HG03060 (cell line): ENCODE measurements at regions not wholly inside any gene's neighbourhood (a gene's known extent, or its start where the extent isn't known, plus 50 kb on each side); places are given as distances from the start of the nearest gene placed in this dataset.

Source experiments
- ATAC-seq: cut with Tn5 transposase; IDR thresholded peaks from one replicate; pipeline ENCODE4 v1.9.1; 2021; ENCODE audit warnings: low read depth, moderate number of reproducible peaks; ENCODE audit not compliant: unreplicated experiment

DNA sequence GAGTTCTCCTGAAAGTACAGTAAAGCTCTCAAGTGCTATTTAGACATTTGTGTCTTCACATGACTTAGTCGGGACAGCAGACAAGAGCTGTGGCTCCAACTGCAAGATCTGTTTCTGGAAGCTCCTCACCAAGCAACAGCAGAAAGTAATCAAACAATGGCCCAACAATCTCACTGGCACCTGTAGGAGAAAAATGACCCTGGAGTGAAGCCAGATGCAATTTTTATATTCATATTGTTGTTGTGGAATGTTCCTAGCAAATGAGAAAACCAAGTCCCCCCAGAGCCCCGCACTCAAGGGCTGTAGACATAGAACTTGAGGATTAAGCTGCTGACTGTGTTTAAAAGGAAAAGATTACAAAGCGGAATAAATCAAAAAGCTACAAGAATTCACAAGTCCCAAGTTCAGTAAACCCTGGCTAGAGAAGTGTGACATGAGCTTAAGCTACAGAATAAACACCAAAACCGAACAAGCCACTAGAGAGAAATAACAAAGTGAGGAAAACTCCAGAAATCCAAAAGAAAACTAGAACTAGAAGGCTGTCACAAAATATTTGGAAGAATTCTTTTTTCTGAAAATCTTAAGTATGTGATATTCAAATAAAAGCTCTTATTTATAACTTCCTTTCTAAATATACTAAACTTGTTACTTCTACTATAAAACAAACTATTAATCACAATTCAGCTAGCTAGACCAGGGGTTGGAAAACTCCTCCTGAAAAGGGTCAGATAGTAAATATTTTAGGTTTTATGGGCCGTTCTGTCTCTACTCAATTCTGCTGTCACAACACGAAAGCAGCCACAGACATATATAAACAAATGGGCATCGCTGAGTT lies 454.5 kb downstream of the SUCLA2 start:
- ATAC-seq, result no peak

DNA sequence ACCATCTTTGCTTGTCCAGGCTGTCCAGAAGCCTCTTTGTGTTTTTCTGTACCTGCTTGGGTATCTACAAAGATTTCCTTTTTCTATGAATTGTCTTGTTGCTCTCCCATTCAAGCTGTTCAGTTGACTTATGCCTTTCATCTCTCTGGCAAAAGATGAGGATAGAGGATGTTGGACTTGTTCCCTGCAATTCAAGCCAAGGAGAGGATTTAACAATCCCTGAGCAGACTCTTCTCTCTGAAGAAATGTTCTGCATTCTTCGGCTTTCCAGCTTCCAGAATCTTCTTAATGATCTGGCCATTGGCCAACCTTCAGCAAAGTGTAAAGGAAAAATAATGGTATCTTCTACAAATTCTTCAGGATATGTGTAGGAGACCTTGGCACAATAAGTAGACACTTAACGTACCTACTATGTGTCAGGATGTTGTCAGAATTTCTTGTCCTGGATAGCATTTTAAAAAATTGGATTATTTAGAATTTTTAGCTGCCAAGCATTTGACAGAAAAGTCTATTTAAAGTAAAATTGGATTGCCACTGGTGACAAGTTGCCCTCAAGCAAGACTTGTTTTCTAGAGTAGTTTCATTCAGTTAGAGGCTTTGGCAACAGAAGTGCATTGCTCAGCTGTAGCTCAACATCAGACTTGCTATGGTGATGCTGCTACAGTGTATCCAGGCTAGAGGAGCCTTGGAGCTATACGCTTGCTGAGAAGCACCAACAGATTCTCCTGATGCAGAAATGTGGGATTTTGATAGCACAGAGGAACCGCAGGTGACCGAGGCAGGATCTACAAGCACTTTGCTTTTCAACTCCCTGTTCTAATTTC lies 455.7 kb downstream of the SUCLA2 start:
- no peak for ATAC-seq

- no peak for ATAC-seq
Observed at GRCh38 chr13:47539317-47539716, 461.8 kb downstream of the SUCLA2 start.

DNA sequence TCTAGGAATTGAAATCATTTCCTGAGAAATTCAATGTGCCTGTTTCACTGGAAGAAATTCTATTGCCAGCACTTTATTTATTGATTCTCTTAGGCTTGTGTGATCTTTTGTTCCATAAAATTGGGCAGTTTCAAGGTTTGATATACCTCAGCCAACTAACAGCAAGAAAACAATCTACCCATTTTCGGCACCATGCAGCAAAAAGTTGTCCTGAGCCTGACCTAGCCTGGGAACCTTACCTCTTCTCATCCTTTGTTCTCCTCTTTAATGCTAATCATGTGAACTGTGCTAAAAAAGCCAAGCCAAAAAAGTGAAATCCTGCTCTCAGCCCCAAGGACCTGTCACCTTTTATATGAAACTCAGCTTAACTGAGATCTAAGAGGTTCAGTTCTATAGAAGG lies 477.3 kb downstream of the SUCLA2 start:
- ATAC-seq, result no peak

DNA sequence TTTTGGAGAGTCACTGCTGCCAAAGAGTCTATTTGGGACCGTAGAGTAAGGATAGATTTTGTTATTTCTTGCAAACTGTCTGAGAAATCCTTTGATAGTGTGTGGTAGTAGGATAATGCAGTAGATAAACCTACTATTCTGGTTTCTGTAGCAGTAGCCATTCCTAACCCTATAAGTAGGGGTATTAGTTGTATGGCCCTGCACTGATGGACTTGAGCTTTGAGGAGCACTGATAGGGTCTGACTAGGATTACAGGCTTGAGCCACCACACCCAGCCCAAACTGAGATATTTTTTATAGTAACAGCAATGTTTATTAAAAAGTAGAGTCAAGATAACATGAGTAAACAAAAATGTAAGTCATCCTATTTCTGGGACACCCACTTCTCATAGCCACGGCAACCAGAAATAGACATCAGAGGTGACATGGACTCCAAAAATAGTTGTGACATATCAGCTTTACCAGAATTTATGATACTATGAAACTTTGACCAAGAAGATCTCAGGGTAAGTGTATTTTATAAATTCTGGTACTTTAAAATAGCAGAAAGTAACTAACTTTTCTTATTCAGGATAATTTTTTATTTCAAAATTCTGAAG lies 479.1 kb downstream of the SUCLA2 start:
- no peak for ATAC-seq

DNA sequence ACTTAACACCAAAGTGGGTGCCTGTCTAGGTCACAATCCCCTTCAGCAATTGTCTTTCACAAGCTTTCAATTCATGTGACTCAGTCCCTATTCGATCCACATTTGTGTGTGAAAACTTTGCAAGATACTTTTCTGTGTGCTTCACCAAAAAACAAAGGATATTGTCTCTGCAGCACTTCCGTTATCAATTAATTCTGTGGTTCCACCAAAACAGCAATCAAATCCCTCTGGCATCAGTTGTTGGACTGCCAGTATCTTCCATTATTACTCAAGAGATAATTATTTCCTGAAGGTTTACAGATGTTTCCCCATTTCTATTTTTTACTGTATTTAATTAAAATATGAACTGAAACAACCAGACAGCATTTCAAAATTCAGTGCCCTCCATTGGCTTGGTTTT lies 481.4 kb downstream of the SUCLA2 start:
- no peak for ATAC-seq

DNA sequence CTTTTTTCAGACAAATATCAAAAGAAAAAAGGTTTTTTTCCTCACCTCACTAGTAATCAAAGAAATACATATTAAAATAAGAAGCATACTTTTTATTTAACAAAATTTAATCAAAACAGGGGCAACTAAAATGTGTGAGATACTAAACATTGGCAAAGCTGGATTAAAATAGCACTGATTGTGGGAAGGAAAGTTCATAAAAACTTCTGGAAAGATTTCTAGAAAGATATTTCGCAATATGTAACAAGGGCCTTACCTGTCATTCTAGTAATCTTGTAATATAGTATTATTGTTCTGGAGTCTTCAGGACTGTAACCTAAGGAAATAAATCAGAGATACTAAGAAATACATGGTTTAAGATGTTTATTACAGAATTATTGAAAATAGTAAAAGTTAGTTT lies 482.5 kb downstream of the SUCLA2 start:
- ATAC-seq, result no peak

DNA sequence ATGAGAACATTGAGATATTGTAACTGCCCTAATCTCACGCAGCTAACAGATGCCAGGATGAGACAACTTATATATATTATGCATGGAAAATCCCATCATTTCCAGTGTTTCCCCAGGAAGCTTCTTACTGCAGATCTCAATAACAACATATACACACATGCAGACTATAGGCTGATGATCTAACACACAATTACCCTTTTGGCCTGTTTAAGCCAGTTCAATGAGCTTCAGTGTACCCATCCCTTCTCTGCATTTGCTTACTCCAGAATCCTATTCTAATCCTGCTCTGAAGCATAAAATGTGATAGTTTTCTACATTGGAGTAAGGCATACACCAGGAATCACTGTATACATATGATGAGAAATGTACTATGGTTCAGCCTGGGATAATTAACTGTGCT lies 489.4 kb downstream of the SUCLA2 start:
- ATAC-seq, result no peak

DNA sequence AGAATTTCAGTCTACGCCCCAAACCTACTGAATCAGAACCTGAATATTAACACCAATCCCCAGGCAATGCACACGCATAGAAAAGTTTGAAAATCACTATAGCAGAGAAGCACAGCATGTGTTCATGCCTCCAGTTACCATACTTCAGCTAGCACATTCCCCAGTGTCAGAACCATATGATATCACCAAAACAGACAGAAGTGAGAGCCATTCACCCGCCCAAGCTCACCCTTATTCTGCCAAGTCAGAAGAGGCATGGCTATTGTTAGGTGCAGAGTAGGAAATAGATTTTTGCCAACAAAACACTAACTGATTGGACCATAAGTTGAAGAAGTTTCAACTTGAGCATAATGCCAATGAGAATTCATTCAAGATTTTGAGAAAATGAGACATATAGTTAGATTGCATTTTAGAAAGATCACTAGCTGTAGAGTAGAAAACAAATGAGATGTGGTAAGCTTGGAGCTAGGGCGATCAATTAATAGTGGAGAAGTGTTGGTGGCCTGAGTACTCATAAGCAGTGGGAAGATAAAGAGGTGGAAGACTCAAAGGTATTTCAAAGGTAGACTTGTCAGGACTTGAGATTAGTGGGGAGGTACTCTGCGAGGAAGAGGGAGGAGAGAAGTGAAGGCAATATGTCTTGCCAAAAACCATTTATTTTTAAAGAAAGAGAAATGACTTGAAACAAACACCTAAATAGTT lies 492.4 kb downstream of the SUCLA2 start:
- no peak for ATAC-seq

GRCh38 chr13:47503475-47503874 lies 497.6 kb downstream of the SUCLA2 start:
- ATAC-seq, result no peak

DNA sequence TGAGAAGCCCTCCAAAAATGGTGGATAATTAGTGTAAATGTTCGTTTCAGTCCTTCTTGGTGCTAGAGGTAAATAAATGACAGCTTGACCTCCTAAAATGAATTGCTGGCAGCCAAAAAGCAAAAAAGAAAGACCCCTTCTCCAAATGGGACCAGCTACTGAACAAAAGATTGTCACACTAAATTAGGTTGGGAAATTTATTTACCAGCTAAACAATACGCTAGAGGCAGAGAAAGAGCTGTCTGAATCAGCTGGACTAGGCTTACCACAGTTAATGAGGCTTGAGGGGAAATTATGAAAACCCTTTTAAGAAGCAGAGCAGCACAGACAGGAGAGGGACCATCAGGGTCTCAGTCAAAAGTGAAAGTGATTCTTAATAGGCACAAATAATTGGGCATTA lies 498.9 kb downstream of the SUCLA2 start:
- ATAC-seq, result no peak

DNA sequence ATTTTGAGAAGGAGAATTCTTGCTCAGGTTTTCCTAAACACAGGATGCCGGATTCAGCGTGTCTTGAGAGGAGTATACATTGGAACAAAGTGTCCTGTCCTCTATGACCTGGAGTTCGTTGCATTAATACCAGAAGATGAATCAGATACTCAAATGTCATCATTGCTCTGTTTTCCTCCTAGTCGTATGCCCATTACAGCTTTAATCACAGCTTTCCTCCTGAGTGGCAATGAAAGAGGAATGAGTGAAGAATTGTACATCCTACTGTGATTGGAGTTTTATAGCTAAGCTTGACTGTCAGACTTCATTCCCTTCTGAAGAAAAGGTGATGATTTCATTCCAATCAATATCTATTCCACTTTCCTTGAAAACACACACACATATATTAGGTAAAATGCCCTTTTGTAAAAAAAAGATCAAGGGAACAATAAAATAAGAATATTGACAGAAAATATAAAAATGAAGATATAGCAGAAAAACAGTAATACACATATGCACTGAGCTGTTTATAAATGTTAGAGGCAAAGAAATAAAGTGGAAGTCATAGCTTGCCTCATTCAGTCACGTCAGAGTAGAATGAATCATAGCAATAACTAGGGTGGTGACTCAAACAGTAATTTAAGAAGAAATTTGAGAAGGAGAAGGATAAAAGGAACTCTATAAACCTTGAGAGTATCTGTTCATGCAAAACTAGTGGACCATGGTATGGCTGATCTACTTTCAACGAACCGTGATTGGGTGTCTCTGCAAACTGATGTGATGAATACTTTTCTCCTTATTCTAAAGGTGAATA lies 501.5 kb downstream of the SUCLA2 start:
- ATAC-seq, result no peak

DNA sequence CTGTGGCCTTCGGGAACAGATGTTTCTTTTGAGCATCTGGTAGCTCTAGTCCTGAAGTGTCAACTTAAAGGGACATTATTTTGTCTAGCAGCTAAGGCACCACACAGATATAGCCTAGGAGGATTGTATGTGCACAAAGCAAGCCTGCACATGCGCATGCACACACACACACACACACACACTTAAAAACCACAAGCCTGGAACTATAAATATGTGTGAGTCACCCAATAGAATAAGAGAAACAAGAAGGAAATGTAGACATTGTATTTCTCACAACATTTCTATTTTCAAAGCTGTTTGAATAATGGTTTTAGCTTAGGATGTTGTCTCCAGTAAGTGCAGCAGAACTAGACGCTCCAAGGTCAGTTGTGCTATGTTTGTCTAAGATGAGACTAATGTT lies 516.5 kb downstream of the SUCLA2 start:
- ATAC-seq, result no peak

- no peak for ATAC-seq
Observed at GRCh38 chr13:47481536-47481935, 519.5 kb downstream of the SUCLA2 start.

DNA sequence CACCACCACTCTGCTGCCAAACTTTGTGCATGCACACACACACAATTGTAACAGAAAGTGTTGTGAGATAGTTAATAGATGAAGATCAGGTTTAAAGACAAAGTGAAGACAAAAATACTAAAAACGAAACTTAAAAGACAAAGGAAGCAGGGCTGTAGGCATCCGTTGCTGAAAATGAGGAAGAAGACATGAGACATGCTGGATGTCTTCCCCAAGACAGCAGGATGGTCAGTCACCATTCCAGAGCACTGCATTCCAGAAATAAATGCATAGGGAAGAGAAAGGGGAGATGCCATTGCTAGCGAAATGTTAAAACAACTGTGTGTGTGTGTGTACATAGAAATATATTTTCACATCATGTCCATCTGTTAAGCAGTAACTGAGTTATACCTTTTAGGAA lies 520.1 kb downstream of the SUCLA2 start:
- no peak for ATAC-seq

GRCh38 chr13:47480121-47480520 lies 521.0 kb downstream of the SUCLA2 start:
- ATAC-seq, result no peak

- ATAC-seq, result no peak
Observed at GRCh38 chr13:47478985-47479384, 522.1 kb downstream of the SUCLA2 start.

- ATAC-seq, result no peak
Observed at GRCh38 chr13:47475441-47475948, 525.6 kb downstream of the SUCLA2 start.

DNA sequence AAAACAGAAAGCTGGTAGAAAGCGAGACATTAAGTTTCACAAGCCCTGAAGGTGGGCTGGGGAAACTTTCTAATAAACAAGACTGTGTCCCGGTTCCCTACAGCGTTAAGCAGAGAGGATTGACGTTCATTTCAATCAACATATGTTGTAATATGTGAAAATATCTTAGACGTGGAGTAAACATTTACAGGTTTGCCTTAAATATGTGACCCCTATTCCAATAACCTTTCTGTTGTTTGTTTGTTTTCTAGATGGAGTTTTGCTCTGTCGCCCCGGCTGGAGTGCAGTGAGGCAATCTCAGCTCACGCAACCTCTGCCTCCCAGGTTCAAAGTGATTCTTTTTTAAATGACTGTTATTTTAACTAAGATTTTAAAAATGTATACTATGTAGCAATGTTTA lies 526.2 kb downstream of the SUCLA2 start:
- no peak for ATAC-seq

DNA sequence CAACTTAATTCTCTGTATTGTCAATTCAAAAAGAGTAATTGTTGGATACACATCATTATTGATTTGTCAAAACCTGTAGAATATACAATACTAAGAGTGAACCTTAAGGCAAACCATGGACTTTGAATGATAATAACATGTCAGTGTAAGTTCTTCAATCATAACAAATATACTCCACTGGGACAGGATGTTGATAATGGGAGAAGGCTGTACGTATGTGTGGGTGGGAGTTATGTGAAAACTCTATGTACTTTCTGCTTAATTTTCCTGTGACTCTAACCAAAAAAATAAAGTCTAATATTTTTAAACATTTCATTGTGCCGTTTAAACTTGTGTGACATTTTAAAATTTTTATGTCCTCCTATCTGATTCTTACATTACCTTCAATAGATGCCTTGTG lies 526.7 kb downstream of the SUCLA2 start:
- no peak for ATAC-seq
